NCI-H1930 (cell line): ENCODE measurements at regions not wholly inside any gene's neighbourhood (a gene's known extent, or its start where the extent isn't known, plus 50 kb on each side); places are given as distances from the start of the nearest gene placed in this dataset.

Source experiments
- DNase-seq, 2 experiments: peaks; one replicate each; lab custom pipeline; 2025; lab: John Stamatoyannopoulos, UW

DNA sequence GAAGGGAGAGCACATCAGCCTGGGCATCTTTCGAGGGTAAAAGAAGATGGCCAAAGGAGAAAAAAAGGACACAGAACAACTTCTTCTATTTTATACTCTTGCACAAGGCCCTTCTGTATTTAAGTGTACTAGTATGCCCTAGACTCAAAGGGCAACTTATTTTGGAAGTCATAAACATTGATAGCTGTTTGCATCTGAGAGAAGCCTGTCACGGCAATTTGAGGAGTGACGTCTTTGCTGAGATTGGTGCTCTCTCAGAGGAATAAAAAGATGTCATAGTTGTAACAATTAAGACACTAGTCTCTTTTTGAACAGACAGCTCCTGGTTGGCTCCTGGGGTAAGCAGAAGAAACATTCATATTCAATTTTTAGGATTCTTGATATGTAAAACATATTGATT is 260.4 kb upstream of the TTC14 start:
- no peak for DNase-seq

DNA sequence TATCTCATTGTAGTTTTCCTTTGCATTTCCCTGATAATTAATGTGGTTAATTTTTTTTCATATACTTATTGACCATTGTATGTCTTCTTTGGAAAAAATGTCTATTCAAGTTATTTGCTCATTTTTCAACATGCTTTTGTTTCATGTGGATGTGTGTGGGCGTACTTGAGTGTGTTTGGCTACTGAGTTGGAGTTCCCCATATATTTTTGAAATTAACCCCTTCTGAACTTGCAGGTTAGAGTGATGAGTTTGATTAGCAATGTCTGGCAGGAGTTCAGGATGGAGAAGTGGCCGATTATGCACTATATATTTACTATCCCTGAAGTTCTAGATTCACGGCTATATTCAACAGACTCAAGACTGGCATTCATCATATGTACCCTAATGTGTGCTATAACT is 250.4 kb upstream of the TTC14 start:
- no peak for DNase-seq

DNA sequence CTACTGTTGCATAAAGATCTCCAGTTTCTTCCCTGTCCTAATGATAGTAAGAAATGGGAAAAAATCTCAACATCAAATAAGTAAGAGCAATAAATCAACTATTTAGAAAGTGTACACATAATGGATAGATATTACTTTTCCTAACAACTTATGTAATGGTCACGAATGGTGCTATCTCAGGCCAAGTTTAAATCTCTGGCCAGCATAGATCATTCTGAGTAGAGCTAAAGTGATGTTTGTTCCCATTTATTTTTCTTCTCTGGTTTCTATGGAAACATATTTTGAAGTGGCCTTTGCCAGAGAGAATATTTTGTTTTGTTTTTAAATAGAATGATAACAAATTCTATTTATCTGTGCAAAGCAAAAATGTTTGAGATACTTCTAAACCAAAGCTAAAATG is 249.7 kb upstream of the TTC14 start:
- no peak for DNase-seq

DNA sequence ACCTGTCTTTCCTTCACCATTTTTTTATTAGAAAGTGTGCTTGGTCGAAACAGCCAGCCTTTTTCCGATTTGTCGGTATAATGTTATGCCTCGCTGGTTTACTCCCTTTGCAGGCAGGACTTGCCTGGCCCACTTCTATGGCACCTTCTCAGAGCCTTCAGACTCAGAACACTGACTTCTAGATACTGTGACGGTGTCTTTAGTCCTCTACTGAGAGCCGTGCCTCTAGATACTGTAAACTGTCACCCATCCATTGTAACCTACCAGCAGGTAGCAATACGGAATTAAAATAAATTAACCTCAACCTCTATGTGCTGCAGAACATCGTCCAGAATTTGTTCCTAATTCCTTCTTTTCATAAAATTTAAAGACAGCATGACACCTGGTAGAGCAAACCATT is 247.7 kb upstream of the TTC14 start:
- peak in 1 of 2 experiments; percentile 2 for DNase-seq

DNA sequence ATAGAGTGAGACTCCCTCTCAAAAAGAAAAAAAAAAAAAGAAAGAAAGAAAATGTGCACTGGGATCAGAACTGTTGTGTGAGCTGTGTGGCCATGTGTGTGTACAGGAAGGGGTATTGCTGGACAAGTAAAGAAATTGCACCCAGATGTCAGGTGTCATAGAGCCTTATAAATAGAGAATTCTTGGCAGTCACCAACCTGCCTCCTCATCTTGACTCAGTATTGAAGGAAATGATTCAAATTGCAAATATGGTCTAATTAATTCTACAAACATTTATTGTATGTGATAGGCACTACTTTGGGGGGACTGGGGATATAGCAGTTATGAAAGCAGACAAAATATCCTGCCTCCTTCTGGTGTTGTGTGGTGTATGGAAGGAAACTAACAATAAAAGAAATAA is 243.8 kb upstream of the TTC14 start:
- DNase-seq, result no peak

DNA sequence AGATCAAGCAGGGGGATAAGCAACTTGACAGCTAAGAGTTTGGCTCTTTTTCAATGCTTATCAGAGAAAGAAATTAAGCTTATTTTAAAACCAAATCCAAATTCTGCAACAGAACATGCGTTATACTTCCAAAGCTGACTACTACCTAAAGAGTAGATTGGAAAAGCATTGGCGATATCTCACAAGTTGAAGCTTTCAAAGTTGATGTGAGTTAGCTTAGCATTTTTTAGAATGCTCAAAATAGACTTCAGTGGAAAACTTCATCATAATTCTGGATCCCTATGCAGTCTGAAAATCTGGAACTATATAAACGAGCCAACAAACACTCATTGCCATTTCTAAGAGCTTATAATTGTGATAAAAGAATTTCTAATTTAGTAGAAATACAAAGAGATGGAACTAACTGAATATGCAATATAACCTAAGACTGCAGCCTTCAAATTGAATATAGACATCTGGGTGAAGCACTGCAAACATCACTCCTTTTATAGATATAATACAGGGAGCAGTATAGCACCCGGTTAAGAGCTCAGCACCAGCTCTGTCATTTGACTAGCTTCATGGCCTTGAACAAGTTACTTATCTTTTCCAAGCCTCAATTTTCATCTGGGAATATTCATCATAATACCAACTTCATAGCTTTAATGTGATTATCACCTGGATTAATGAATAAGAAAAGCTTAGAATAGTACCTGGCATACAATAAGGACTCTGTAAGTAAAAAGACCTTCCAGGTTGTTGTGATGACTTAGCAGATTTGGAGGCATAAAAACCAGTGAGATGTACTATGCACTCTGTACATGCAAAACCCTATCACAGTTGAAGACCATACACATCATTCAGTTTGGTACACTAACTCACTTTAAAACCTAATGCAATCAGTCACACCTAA is 242.7 kb upstream of the TTC14 start:
- no peak for DNase-seq

DNA sequence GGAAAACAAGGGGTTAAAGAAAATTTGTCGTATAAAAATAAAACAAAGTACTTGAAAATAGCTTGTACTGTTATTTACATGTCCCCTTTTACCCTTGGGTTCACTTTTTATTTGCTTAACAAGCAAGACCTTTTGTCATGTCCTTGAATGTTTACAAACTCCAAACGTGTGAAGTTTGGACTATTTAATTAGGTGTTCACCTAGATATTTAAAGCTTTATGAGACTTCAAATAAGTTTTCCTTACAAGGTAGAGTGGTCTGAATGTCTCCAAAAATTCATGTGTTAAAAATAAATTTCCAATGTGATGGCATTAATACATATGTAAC is 242.0 kb upstream of the TTC14 start:
- DNase-seq, result no peak

DNA sequence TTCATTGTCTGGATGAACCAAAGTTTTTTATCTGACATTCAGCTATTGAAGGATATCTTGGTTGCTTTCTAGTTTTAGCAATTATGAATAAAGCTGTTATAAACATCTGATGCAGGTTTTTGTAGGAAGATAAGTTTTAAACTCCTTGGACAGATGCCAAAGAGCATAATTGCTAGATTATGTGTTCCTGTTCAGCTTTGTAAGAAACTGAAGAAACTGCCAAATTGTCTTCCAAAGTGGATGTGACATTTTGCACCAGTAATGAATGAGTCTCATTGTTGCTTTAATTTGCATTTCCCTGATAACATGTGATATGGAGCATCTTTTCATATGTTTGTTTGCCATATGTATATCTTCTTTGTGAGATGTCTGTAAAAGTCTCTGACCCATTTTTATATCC is 239.9 kb upstream of the TTC14 start:
- DNase-seq, result no peak

DNA sequence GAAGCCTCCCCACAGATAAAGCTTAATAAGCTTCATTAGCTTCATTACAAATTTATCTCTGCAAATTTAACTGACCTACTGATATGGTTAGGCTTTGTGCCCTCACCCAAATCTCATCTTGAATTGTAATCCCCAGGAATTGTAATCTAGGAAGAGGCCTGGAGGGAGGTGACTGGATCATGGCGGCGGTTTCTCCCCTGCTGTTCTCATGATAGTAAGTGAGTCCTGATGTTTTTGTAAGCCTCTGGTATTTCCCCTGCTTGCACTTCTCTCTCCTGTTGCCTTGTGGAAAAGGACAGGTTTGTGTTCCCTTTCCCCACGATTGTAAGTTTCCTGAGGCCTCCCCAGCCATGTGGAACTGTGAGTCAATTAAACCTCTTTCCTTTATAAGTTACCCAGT is 226.1 kb upstream of the TTC14 start:
- no peak for DNase-seq

DNA sequence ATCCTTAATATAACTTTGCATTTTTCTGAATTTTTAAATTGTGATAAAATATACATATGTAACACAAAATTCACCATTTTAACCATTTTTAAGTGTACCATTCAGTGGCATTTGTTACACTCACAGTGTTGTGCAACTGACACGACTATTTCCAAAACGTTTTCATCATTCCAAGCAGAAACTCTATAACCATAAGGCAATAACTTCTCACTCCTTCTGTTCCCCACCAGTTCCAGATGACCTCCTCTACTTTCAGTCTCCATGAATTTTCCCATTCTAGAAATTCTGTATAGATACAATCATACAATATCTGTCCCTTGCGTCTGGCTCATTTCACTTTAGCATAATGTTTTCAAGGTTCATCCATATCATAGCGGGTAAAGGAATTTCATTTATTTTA is 223.5 kb upstream of the TTC14 start:
- no peak for DNase-seq

DNA sequence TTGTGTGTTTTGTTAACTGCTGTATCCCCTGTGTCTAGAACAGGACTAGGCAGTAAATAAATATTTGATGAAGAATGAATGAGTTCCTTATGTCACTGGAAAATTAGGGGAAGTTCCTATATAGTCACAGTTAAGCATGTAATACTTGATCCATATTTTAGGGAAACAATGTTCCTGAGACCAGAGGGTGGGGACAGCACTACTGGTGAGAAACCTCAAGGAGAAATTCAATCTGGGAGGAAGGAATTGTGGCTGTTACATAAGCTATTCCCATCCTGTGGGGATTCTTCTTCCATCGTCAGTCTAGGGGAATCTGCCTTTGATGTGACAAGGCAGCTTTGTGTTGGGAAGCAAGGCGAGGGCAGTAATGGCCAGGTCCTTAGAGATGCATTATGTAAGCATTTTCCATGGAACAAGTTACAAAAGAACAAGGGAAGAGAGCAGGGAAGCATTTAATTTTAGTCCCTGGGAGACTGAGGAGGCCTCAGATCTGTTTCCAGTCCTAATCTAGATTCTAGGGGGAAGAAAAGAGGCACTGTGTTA is 219.3 kb upstream of the TTC14 start:
- DNase-seq, result no peak

DNA sequence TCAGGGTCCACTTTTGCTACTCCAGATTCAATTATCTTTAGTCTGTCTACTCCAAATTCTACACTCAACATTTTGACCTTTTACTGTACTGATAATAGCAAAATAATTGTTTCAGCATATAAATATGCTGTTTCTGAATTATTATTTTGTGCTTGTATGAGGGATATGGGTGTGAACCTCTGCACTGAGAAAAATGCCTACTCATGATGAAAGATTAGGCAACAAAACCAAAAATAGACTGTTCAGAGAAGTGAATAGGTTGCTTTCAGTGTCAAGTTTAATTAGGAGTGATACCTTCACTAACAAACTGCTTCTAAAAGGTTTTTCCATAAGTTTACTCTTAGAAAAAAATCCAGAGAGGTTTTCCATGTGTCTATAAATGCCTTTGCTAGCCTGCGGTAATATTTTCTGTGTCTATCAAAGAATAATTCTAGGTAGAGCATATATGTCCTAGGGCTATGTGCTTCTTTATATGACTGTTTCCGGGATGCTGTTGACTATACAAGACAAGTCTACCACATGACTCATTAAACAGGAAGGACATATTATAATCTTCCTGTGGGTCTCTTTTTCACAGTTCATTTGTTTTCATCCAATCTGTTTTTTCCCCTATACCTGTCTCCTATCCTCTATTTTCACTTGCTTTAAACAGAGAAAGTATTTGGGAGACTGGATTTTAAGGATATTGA is 218.5 kb upstream of the TTC14 start:
- no peak for DNase-seq

DNA sequence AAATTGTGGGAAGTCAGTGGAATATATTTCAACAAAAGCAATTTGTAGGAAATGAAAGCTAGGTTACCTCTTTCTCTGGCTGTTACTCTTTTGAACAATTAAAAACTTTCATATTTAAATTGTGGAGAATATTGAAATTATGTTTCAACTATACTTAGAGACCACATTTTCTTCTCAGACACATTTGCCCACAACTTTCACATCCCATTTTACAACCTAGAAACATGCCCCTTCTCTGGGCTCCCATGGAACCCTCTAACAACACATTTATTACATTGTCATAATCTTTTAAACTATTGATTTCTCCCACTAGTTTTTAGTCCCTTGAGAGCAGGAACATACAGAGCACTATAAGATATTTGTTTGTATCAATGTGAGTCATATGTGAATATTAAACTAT is 211.7 kb upstream of the TTC14 start:
- DNase-seq, result no peak

DNA sequence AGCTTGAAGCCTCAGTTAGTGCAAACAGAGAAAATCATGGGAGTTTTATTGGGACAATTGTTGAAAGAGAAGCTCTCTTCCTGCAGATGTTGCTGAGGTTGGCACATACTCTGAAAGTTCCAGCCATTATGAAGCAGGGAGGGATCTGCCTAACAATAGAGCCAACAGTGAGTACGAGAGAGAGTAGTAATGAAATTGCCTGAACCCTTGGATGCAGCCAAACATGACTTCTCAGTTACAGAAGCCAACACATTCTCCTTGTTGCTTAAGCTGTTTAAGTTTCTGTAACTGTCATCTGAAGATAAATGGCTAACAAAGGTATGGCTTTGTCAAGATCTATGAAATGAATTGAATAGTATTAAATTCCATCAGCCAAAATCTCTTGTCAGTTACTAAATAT is 211.0 kb upstream of the TTC14 start:
- DNase-seq, result no peak

DNA sequence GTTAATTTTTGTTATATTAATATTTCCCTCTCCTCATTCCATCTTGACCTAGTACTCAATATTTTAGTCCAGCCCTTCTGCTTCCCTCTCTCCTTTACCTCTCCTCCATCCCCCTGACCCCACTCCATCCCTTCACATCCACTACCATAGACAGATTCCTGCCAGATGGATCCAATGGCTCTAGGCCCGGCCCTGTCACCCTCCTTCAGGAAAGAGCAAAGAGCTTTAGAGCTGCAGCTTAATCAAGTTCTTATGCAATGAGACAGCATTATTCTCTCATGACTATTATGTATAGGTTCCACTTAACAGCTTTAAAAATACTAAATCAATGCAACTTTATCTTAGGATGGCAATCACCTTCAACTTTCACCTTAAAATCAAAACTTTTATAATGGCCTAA is 200.7 kb upstream of the TTC14 start:
- no peak for DNase-seq

DNA sequence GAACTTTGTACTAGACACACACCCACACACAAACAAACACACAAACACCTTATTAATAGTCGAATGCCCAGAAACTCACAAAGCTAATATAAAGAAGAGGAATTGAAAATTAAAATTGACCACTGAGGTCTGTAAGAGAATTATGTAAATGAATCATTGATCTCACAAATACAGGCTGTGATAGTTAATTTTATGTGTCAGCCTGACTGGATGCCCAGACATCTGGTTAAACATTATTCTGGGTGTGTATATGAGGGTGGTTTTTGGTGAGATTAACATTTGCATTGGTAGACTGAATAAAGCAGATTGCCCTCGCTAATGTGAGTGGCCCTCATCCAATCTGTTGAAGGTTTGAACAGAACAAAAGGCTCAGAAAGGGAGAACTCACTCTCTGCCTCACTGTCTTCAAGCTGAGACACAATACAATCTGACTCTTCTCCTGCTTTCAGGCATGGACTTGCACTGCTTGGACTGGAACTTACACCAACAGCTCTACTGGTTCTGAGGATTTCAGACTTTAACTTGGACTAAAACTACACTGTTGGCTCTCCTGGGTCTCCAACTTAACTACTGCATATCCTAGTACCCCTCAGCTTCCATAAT is 199.4 kb upstream of the TTC14 start:
- DNase-seq, result no peak

DNA sequence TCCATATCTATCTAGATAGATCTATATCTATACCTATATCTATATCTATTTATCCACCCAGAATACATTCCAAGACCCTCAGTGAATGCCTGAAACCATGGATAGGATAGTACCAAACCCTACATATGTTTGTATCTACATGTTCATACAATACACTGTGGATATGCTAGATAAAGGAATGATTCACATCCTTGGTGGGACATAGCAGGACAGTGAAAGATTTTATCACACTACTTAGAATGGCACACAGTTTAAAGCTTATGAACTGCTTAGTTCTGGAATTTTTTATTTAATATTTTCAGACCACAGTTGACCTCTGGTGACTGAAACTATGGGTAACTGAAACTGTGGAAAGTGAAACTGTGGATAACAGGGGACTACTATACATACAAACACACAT is 198.8 kb upstream of the TTC14 start:
- DNase-seq, result no peak

DNA sequence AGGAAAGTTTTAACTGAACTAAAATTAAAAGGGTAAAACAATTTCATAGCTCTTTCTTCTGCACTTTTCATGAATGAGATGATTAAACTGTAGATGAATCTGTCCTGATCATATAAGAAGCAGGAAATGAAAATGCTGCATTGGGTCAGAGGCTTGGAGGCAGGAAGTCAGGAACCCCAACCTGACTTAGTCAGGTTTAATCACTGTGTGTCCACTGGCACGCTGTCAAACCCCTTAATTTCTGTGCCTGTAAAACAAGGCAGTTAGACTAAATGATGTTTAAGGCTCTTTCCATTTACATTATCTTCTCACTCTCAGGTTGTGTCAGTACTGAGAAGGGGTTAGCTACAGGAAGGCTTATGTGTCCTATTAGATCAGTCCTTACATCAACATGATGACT is 193.3 kb upstream of the TTC14 start:
- no peak for DNase-seq

DNA sequence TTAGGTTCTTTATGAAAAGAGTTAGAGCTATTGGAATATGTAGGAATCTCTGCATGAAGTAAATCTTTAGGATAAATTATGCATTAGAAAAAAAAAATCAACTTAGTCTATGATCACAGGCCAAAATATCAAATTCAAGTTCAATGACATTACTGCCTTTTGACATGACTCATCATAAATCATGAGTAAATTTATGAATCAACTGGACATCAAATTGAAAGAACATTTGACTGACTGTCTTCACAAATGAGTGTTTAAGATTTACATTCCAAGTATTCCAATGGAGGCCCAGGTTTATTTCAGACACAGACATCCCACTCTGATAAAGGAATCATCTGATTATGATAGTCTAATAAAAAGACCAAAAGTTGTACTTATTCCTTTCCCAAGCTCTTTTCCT is 192.8 kb upstream of the TTC14 start:
- no peak for DNase-seq

DNA sequence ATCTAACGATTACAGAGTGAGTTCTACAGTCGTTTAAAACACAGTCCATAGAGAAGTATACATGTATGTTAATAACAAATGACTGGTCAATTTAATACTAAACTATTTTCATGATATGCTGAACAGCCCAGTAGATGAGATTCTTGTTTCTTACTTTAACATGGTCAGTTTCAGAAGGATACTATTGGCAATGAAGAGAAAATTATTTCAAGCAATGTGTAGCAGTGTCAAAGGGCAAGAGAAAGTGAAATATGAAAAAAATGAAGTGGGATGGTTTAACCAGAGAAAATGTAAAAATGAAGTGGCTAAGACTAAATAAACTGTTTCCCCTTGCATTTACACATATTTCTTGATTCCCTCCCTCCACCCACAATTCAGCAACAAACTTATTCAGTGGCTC is 192.1 kb upstream of the TTC14 start:
- no peak for DNase-seq

DNA sequence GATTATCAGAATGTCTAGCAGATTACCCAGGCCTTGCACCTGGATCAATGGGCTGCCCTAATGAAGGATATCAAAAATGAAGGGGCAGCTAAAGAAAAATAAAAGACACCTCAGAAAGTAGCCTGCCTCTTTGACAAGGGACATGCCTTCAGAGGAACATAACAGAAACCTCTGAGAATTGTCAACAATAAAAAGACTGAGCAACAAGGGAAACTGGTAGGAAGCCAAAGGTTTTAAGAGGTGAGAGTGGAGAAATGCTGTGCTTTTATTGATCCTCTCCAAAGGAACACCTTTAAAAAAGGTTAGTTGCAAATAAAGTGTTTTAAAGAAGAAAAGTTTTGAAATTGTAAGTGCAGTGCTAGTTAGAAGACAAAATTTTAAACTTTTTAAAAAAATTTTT is 187.8 kb upstream of the TTC14 start:
- no peak for DNase-seq

DNA sequence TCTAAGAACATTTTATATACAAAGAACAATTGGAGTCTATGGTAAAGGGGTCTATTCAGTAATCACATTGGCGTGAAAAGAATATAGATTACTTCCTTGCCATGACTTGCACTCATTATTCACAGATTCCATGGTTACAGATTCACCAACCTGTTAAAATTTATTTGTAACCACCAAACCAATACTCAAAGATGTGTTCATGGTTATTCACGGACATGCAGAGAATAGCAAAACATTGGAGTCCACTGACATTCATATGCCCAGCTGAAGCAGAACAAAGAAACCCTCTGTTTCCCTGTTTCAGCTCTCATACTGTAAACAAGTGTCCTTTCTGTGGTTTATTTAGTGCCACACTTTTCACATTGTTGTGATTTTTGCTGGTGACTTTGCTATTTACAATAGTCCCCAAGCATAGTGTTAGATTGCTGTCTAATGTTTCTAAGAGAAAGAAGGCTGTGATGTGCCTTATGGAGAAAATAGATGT is 185.8 kb upstream of the TTC14 start:
- DNase-seq, result no peak

DNA sequence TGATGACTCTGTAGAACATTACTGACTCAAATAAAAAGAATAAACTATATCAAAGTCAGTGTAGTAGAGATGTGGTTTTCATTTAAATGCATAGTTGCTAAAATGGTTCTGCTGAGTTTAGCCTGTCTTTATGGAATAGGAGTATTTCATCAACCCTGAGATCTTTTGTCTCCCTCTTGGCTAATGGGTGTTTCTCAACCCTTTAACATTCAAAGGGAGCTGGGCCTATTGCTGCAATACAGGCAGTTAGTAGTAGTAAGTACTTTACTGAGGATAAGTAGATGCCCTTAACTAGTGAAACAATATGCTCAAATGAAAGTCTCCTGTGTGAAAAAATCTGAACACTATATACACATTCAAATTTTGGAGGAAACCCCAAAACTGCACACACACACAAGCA is 184.7 kb upstream of the TTC14 start:
- no peak for DNase-seq
